Activated T-cell treated with anti-CD3 and anti-CD28 coated beads for 1 hour (primary cell): ENCODE measurements at regions not wholly inside any gene's neighbourhood (a gene's known extent, or its start where the extent isn't known, plus 50 kb on each side); places are given as distances from the start of the nearest gene placed in this dataset.

Source experiments
- DNase-seq: peaks from one replicate; pipeline ENCODE4 v3.0.0-alpha.2; 2020; ENCODE audit warnings: low read depth

DNA sequence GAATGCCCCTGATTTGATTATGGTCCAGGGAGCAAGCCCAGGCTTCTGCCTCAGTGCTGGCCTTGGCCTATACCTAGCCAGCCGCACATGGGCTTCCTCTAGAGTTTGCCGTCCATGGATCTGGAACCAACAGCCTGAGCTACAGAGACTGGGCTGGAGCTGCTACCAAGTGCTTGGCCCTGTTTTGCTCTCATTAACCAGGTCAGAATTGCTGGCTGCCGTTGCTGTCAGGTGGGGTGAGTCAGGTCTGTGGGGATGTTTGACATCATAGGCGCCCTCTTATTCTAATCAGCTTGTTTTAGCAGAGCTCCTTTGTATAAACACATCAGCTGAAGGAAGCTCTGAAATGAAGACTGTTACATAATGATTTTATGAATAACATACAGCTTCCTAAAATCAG, 83.1 kb upstream of the PHACTR2 start:
- no peak for DNase-seq

- DNase-seq = no peak
Measured at GRCh38 chr6:143592335-143592734, 80.8 kb upstream of the FUCA2 start.

DNA sequence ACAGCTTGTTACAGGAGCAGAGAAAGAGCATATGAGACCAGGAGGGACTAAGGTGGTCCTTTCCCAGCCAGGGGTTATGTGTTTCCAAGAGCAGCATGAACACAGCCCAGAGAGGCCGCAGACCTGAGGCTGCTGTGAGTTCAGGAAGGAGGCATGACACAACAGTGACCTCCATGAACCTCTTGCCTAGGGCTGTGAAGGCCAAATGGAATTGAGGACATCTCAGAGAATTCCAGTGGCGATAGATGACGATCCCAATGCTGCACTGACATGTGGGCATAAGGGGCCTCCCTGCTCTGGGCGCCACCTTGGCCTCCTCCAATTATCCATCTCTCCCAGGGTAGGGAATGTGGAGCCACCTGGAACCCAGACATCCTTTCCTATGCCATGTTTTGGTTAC, 79.9 kb upstream of the FUCA2 start:
- DNase-seq = no peak

DNA sequence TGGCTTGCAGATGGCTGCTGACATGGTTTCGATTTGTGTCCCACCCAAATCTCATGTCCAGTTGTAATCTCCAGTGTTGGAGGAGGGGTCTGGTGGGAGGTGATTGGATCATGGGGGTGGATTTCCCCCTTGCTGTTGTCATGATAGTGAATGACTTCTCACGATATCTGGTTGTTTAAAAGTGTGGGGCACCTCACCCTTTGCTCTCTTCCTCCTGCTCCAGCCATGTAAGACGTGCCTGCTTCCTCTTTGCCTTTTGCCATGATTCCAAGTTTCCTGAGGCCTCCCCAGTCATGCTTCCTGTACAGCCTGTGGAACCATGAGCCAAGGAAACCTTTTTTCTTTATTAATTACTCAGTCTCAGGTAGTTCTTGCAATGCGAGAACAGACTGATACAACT, 77.6 kb upstream of the FUCA2 start:
- DNase-seq = no peak

- no peak for DNase-seq
Measured at GRCh38 chr6:143586557-143586956, 75.0 kb upstream of the FUCA2 start.

DNA sequence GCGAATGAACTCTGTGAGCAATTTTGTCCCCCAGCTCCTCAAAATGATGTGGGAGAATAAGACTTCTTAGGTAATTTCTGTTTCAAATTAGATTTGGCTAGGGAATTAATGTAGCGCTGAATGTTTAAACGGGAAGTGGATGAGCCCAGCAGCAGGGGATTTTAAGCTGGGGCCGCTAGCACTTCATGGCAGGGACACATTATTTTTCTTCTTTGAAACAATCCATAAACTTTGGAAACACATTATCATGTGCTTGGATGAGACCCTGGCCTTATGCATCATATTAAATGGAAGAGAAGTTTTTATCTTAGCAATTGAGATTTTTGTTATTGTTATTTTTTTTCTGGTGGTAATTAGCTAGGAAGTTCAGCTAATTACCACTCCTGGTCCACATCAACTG, 74.2 kb upstream of the FUCA2 start:
- no peak for DNase-seq

DNA sequence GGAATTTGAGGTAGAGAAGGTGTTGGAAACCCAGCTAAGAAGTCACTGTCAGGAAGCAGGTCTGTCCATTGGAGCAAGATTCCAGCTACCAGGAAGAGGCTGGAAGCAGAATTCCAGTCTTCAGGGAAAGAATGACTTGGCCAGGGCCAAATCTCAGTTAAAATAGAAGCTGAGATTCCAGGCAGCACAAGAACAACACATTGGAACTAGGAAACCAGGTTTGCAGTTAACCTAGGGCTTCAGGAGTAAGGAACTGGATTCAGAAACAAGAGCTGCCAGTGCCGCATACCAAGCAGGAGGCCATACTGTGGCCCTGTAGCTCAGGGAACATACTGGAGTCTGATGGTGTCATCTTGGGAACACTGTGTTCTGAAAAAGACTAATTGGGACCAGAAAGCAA, 73.7 kb upstream of the FUCA2 start:
- DNase-seq = no peak

GRCh38 chr6:143583542-143584327, 72.2 kb upstream of the FUCA2 start:
- no peak for DNase-seq

DNA sequence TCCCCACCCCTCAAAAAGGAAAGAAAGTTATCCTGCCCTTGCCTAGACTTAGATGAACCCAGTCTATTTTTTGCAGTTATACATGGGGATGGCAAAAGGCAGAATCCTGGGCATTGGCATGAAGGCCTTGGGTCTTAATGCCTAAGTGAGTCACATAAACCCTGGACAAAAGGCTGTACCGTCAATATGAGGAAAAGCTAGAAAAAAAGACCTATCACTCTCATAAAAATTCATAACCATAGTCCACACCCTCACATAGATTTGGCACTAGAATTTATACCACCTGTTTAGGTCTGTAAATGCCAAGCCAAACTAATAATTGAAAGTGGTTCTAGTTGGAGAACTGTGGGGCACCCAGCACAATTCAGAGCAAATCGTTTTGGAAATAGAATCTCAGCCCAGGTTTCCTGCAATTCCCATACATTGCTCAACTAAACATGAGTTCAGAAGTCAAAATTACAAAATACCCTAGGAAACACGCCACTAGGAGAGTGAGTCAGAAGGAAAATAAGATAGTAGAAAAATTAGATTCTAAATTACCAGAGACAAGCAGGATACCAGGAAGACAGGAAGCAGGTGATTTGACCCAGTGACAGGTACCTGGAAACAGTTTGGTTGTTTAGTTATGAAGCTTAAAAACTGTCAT, 70.4 kb upstream of the FUCA2 start:
- no peak for DNase-seq

DNA sequence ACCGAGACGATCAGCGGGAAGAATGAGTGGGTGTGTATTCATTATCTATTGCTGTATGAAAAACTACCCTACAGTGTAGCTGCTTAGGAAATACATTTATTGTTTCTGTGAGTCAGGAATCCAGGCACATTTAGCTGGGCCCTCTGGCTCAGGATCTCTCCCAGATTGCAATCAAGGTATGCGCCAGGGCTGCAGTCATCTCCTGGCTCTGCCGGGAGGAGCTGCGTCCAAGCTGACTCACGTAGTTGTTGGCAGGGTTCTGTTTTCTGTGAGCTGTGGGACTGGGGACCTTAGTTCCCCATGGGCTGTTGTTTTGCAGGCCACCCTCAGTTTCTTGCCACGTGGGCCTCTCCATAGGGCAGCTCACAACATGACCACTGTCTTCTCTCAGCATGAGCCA, 68.2 kb upstream of the FUCA2 start:
- DNase-seq = no peak

DNA sequence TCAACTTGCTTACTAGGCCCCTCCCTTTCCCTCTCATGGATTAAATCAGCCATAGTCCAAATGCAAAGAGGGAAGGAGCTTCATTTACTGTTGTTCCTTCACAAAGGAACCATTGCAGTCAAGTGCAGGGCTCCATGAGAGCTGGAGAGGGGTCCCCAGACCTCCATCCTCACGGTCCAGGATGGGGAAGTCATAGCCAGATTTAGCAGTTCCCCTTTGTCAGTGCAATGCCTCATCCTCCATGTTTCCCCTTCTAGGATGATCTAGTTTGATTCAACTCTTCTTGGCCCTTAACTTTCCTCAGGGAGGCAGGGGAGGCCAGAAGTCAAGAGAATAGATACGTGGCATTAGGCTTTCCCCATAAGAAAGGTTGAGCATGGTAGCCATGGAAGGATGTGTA, 66.5 kb upstream of the FUCA2 start:
- DNase-seq = no peak

- no peak for DNase-seq
Measured at GRCh38 chr6:143575901-143576426, 64.4 kb upstream of the FUCA2 start.

DNA sequence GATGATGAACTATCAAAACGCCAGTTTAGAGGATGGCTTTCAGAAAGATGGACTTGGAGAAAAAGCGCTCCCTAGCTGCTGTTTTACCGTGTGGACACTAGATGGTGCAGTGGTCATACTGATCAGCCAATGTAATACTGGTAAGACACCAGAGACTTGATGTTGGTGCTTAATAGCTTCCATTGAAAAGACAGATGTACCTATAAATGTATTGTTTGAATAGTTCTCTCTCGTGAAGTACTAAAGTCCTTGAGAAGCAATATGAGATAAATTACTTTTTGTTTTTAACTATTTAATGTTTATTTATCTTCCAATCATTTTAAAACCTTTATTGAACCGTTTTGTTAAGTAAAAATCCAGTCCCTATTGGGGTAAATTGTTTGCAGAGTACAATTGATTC, 63.9 kb upstream of the FUCA2 start:
- DNase-seq = peak; percentile 16

DNA sequence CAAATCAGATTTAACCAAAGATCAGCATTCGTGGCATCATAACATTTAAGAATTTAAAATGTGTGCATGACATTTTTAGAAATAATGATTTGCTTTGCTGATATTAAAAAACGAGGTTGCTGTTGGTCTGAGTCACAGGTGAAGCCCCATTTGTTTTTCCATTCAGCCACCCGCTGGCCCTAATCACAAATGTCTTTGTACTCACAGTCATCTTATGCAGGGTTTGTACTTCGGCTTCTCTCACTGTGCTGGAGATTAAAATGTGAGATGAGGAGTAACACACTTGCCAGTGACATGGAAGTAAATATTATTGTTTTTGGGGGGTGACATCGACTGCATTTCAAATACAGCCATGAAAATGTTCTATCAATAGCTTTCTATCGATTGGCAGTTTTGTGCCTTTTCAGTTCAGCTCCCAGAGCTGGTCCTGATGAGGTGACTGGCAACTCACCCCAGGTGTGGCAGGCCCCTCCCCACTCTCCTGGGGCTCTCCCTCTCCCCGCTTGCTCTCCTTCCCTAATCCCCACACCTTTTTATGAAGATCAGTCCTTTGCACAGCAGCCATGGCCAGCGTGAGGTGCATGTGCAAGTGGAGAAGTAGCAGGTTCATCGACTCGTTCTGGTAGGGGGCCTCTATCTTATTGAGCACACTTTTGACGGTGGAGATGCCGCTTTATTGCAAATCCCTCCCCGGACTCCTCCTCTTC, 58.8 kb upstream of the FUCA2 start:
- DNase-seq = no peak

GRCh38 chr6:143569040-143569439, 57.5 kb upstream of the FUCA2 start:
- DNase-seq = no peak

- no peak for DNase-seq
Measured at GRCh38 chr6:143564484-143565017, 53.0 kb upstream of the FUCA2 start.

DNA sequence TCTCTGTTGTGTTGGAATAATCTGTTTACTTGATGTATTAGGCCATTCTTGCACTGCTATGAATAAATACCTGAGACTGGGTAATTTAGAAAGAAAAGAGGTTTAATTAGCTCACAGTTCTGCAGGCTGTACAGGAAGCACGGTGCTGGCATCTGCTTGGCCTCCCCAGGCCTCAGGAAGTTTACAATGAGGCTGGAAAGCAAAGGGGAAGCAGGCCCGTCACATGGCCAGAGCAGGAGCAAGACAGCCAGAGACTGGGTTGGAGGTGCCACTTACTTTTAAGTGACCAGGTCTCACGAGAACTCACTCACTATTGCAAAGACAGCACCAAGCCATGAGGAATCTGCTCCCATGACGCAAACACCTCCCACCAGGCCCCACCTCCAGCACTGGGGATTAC, 50.6 kb upstream of the FUCA2 start:
- no peak for DNase-seq
